Mucosa of descending colon (tissue), 3 donors: ENCODE measurements at regions not wholly inside any gene's neighbourhood (a gene's known extent, or its start where the extent isn't known, plus 50 kb on each side); places are given as distances from the start of the nearest gene placed in this dataset.

ENCODE experiments used
- ATAC-seq: fragments of 200-7000 bp; cut with Tn5 transposase; one replicate; pipeline ENCODE4 v1.9.1; 2020; ENCODE audit warnings: mild to moderate bottlenecking, moderate library complexity
- DNase-seq, 3 donors: peaks; one replicate each; pipeline ENCODE4 v3.0.0-alpha.2; 2020
- H3K36me3 ChIP-seq: fragments of 200-600 bp; one replicate; pipeline ENCODE4 v1.8.0; 2021; ENCODE audit warnings: low read depth, mild to moderate bottlenecking
- H3K4me1 ChIP-seq: fragments of 200-600 bp; one replicate; pipeline ENCODE4 v1.8.0; 2021; ENCODE audit warnings: low read depth, mild to moderate bottlenecking
- H3K4me3 ChIP-seq: fragments of 200-600 bp; one replicate; pipeline ENCODE4 v1.8.0; 2021; ENCODE audit warnings: mild to moderate bottlenecking
- H3K9me3 ChIP-seq: fragments of 200-600 bp; one replicate; pipeline ENCODE4 v1.8.0; 2021; ENCODE audit warnings: mild to moderate bottlenecking
- intact Hi-C, 2 donors: fragments of 100-400 bp; cut with DNase I in 1 of 2; cut with micrococcal nuclease in 1 of 2; formaldehyde crosslinking; loops; one replicate each; pipeline versions ENCODE4 v1.11.0 to v1.11.1; 2022; cut with DNase I, micrococcal nuclease
- TF ChIP-seq, protein P1 (sequence below): fragments of 200-600 bp; IDR thresholded peaks from one replicate; pipeline ENCODE4 v1.8.0; 2022; ENCODE audit warnings: antibody characterized with exemption, mild to moderate bottlenecking
- donor health status: DM: no; HTN: no; CAD: no; lungs with moderate emphysema.
- donor health status: DM: no; HTN: no; CAD: no.
- donor health status: DM: no; HTN: yes; CAD: no.

DNA sequence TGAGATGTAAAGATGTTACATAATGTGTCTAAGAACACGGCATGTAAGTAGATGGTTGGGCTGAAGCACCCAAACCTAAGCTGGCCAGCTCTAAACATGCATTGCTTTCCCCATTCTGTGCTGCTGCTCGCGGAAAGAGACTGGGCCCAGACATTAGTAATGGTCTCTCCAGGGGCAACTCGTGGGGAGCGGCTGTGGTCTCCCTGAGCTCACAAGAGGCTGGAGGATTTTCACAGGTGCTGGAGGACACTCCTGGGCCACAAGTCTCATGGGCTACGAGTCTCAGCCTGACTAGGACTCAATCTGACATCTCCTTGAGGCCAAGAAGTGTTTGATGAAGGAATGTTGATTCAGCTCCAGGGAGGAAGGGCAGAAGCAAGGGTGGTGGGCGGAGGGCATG is 92.7 kb upstream of the PTCH1 start:
- H3K4me1 ChIP-seq = no peaks in the 10 kb centered on the region
- H3K9me3 ChIP-seq = no peaks in the 10 kb centered on the region
- no peaks in the 10 kb centered on the region for H3K36me3 ChIP-seq
- ATAC-seq = no peak
- no peak overlapping the region for H3K4me3 ChIP-seq
- TF ChIP-seq, protein P1, sequence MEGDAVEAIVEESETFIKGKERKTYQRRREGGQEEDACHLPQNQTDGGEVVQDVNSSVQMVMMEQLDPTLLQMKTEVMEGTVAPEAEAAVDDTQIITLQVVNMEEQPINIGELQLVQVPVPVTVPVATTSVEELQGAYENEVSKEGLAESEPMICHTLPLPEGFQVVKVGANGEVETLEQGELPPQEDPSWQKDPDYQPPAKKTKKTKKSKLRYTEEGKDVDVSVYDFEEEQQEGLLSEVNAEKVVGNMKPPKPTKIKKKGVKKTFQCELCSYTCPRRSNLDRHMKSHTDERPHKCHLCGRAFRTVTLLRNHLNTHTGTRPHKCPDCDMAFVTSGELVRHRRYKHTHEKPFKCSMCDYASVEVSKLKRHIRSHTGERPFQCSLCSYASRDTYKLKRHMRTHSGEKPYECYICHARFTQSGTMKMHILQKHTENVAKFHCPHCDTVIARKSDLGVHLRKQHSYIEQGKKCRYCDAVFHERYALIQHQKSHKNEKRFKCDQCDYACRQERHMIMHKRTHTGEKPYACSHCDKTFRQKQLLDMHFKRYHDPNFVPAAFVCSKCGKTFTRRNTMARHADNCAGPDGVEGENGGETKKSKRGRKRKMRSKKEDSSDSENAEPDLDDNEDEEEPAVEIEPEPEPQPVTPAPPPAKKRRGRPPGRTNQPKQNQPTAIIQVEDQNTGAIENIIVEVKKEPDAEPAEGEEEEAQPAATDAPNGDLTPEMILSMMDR = no peak
- intact Hi-C loops = no loop called here
- DNase-seq = no peak

DNA sequence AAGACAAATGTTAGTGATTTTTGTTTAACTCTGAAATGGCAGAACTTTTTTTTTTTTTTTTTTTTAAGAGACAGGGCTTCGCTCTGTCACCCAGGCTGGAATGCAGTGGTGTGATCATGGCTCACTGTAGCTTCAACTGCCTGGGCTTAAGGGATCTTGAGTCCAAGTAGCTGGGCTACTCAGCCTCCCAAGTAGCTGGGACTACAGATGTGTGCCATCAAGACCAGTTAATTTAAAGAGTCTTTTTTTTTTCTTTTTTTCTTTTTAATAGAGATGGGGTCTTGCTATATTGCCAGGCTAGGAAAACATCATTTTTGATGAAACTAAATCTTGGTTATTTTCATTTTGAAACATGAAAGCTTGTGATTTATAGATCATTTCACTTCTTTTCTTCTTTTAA is 91.6 kb upstream of the PTCH1 start:
- intact Hi-C loops = no loop called here
- Histone ChIP-seq H3K9me3 (no peaks in the 10 kb centered on the region), H3K4me3 (no peak overlapping the region), H3K4me1 (no peaks in the 10 kb centered on the region), H3K36me3 (no peaks in the 10 kb centered on the region)
- no peak for ATAC-seq
- TF ChIP-seq, protein P1 = no peak
- DNase-seq = no peak

DNA sequence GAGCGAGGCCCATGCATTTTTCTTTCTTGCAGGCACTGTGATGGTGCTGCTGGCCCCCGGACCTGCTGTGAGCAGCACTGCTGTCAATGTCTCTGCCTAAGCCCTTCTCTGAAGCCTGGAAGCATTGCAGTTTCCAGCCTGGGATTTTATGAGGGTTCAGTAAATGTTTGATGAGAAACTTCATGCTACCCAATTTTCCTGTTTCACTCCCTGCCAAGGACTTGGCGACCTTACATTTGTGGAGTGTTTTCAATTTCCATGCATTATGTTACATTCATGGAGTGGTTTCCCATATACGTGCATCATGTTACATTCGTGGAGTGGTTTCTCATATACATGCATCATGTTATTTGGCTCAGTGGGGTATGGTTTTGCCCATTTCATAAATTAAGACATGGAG is 90.7 kb upstream of the PTCH1 start:
- intact Hi-C loops = no loop called here
- TF ChIP-seq, protein P1 = no peak
- Histone ChIP-seq H3K4me1 (no peaks in the 10 kb centered on the region), H3K9me3 (no peaks in the 10 kb centered on the region), H3K4me3 (no peak overlapping the region), H3K36me3 (no peaks in the 10 kb centered on the region)
- DNase-seq = no peak
- ATAC-seq = no peak

DNA sequence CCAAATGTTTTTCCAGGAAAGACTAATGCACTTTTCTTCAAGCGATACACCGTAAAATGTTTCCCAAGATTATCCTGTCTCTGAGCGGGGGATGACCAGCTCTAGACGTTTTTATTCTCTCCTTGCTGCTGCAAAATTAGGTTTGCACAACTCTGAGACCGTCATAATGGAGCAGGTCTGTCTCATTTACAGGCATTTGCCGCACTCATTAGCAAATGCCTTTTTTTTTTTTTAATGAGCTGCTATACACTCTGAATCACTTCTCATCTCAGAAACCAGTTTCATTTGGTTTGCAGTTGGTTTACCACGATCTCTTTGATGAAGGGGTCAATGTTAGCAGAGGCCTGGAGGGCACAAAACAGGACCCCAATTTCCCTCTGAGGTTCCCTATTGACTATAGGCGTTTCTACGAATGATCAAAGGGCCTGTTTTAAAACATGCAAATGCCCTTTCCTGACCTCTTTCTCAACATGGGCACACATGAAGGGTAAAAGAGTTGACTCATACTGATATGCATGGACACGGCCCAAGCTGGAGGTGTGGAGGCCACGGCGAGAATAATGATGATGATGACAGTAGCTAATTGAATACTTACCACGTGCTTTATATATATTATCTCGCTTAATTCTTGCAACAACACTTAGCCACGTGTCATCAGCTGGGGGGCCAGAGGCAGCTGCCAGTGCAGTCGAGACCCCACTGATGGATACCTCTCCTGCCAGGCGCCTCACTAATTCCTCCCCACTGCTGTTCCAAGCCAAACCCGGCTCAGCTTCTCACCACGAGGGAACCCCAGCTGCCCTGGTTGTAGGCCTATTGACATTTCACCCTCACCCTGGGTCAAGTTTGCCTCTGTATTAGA is 89.9 kb upstream of the PTCH1 start:
- H3K36me3 ChIP-seq = no peaks in the 10 kb centered on the region
- TF ChIP-seq, protein P1 = no peak
- no peak overlapping the region for H3K4me3 ChIP-seq
- intact Hi-C loops = no loop called here
- no peak for ATAC-seq
- H3K4me1 ChIP-seq = no peaks in the 10 kb centered on the region
- no peaks in the 10 kb centered on the region for H3K9me3 ChIP-seq
- DNase-seq = no peak

DNA sequence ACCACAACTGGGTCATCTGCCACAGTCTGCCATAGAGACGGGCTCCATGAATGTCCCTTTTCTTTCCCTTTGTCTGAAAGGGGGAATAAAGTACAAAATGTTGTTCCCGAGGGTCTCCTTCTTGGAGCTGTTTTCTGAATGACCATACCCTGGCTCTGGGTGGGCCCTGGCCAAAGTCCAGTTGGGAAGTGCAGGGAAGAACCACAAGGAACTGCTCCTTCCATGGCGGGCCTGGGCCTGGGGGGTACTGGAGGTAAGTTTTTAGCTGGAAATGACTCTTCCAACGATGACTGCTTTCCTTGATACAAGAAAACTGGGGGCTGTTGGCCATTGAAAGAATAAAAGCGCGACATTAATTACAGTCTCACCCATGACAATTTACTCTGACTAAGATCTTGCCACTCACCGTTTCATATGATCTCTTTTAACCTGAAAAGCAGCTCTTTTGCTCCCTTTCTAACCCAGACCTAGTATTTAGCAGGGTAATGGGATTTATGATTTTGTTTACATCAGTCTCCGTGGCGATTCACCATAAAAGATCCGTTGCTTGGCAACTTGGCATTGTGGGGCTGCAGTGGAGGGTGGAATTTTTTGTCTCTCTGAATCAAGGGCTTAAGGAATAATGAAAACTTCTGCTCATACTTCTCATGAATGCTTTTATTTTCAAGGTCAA is 89.2 kb upstream of the PTCH1 start:
- DNase-seq (no peak), ATAC-seq (no peak)
- TF ChIP-seq, protein P1 = no peak

More for the DNA sequence above, 89.2 kb upstream of the PTCH1 start:
- no peaks in the 10 kb centered on the region for H3K9me3 ChIP-seq
- intact Hi-C loops = no loop called here
- no peaks in the 10 kb centered on the region for H3K4me1 ChIP-seq
- no peaks in the 10 kb centered on the region for H3K36me3 ChIP-seq
- no peak overlapping the region for H3K4me3 ChIP-seq
